GM18517 (cell line): ENCODE measurements at regions not wholly inside any gene's neighbourhood (a gene's known extent, or its start where the extent isn't known, plus 50 kb on each side); places are given as distances from the start of the nearest gene placed in this dataset.
"Not testable (repeated sequence)": the region's sequence is repeated elsewhere in the genome, so short reads cannot be mapped to it uniquely, and the experiment has no call there.

Experiments used
- ATAC-seq: cut with Tn5 transposase; IDR thresholded peaks from one replicate; pipeline ENCODE4 v1.9.1; 2021; ENCODE audit warnings: mild to moderate bottlenecking, moderate library complexity; ENCODE audit not compliant: unreplicated experiment

- no peak for ATAC-seq
Observed at GRCh38 chr10:80741278-80741677, 203.6 kb downstream of the SH2D4B start.

GRCh38 chr10:80750268-80750667 is 212.6 kb downstream of the SH2D4B start:
- ATAC-seq: no peak

GRCh38 chr10:80751940-80752339 is 214.2 kb downstream of the SH2D4B start:
- no peak for ATAC-seq

GRCh38 chr10:80753612-80754011 is 215.9 kb downstream of the SH2D4B start:
- ATAC-seq: no peak

GRCh38 chr10:80755893-80756292 is 218.2 kb downstream of the SH2D4B start:
- ATAC-seq: no peak

- no peak for ATAC-seq
Observed at GRCh38 chr10:80759693-80760092, 222.0 kb downstream of the SH2D4B start.

- no peak for ATAC-seq
Observed at GRCh38 chr10:80760914-80761371, 223.2 kb downstream of the SH2D4B start.

- ATAC-seq: no peak
Observed at GRCh38 chr10:80767963-80768362, 230.3 kb downstream of the SH2D4B start.

- ATAC-seq: no peak
Observed at GRCh38 chr10:80769700-80770160, 232.0 kb downstream of the SH2D4B start.

- ATAC-seq: no peak
Observed at GRCh38 chr10:80770239-80770638, 232.5 kb downstream of the SH2D4B start.

GRCh38 chr10:80771285-80771684 is 233.6 kb downstream of the SH2D4B start:
- no peak for ATAC-seq

GRCh38 chr10:80771902-80772555 is 234.3 kb downstream of the SH2D4B start:
- no peak for ATAC-seq

- no peak for ATAC-seq
Observed at GRCh38 chr10:80772596-80772995, 234.9 kb downstream of the SH2D4B start.

- ATAC-seq: no peak
Observed at GRCh38 chr10:80784695-80785094, 247.0 kb downstream of the SH2D4B start.

GRCh38 chr10:80786322-80786721 is 248.6 kb downstream of the SH2D4B start:
- no peak for ATAC-seq

- no peak for ATAC-seq
Observed at GRCh38 chr10:80787952-80788351, 250.2 kb downstream of the SH2D4B start.

GRCh38 chr10:80794994-80795393 is 257.3 kb downstream of the SH2D4B start:
- ATAC-seq: no peak

- ATAC-seq: no peak
Observed at GRCh38 chr10:80805343-80806020, 267.8 kb downstream of the SH2D4B start.

GRCh38 chr10:80814147-80814652 is 276.5 kb downstream of the SH2D4B start:
- no peak for ATAC-seq

- no peak for ATAC-seq
Observed at GRCh38 chr10:80829151-80829550, 291.4 kb downstream of the SH2D4B start.

GRCh38 chr10:80829562-80829961 is 291.9 kb downstream of the SH2D4B start:
- ATAC-seq: no peak

- not testable (repeated sequence) for ATAC-seq
Observed at GRCh38 chr10:80832693-80833092, 295.0 kb downstream of the SH2D4B start.
